GM12892 (cell line): ENCODE measurements at regions not wholly inside any gene's neighbourhood (a gene's known extent, or its start where the extent isn't known, plus 50 kb on each side); places are given as distances from the start of the nearest gene placed in this dataset.

Source experiments
- POLR2AphosphoS5 ChIP-seq: IDR thresholded peaks from 2 replicates; pipeline ENCODE4 v1.6.1; 2011; ENCODE audit warnings: low read depth, low read length, control low read depth
- TAF1 ChIP-seq: IDR thresholded peaks from 2 replicates; pipeline ENCODE4 v1.6.1; 2011; ENCODE audit warnings: low read depth, mild to moderate bottlenecking, control low read depth, low read length, borderline replicate concordance

- no peak for TF ChIP-seq TAF1
- TF ChIP-seq POLR2AphosphoS5 = no peak
Measured at GRCh38 chr9:82588301-82589180, 474.4 kb downstream of the RASEF start.
